ENCODE measurements at regions not wholly inside any gene's neighbourhood (a gene's known extent, or its start where the extent isn't known, plus 50 kb on each side); places are given as distances from the start of the nearest gene placed in this dataset.

DNA sequence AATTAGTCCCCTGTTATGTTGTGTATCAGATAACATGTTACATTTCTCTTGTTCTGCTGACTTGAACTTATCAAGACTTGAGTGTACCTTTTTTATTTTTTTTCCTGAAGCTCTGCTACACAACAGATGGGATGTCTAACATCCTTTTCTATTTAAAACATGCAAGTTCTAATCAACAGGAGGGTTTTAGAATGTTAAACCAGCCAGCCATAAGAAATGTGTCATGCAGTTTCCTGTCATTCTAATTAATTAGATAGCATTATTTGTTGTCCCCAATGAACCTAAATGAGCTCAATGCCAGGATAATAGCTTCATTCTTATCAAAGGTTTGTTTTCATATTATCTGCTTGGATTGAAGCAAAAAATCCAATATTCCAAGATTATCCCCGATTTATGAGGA lies 958.2 kb downstream of the PCDH7 start:
- Histone ChIP-seq H3K4me1 (replicated peaks in 1 of 2) (no peaks in the 10 kb centered on the region), H3K9me3 (replicated peaks in 1 of 3) (no peaks in the 10 kb centered on the region), H3K4me3 (no peak overlapping the region), H3K36me3 (replicated peaks in 1 of 2) (no peaks in the 10 kb centered on the region), H3K27ac (no peak overlapping the region), H3K27me3 (no peaks in the 10 kb centered on the region)
- DNase-seq, result no peak
- intact Hi-C loops (cut with DNase I), result no loop called here
- TF ChIP-seq POLR2A (IDR thresholded peaks at IDR 0.05) (no peak), CTCF (IDR thresholded peaks at IDR 0.05) (no peak)
- WGBS, 4 donors, result 48 to 64% (median 56%) methylated on average over 1 of the region's 1 CpG

- 60 to 80% (median 71%) methylated on average over 3 of the region's 3 CpGs for WGBS, 4 donors
- Histone ChIP-seq H3K4me1 (replicated peaks in 1 of 2) (no peaks in the 10 kb centered on the region), H3K4me3 (no peak overlapping the region), H3K27me3 (no peaks in the 10 kb centered on the region), H3K9me3 (replicated peaks in 1 of 3) (no peaks in the 10 kb centered on the region), H3K36me3 (replicated peaks in 1 of 2) (no peaks in the 10 kb centered on the region), H3K27ac (no peak overlapping the region)
- intact Hi-C loops (cut with DNase I), result no loop called here
- TF ChIP-seq CTCF (IDR thresholded peaks at IDR 0.05), result no peak
- no peak for DNase-seq
Observed at GRCh38 chr4:31682796-31683195, 962.6 kb downstream of the PCDH7 start.

GRCh38 chr4:31687717-31688342 lies 967.7 kb downstream of the PCDH7 start:
- H3K27me3 ChIP-seq, result no peaks in the 10 kb centered on the region
- no peak for DNase-seq
- intact Hi-C loops (cut with DNase I), result no loop called here
- no peak overlapping the region for H3K27ac ChIP-seq
- no peaks in the 10 kb centered on the region for H3K36me3 ChIP-seq (replicated peaks in 1 of 2)
- 61 to 71% (median 67%) methylated on average over 3 of the region's 3 CpGs for WGBS, 4 donors
- no peaks in the 10 kb centered on the region for H3K4me1 ChIP-seq (replicated peaks in 1 of 2)
- H3K9me3 ChIP-seq (replicated peaks in 1 of 3), result no peaks in the 10 kb centered on the region
- TF ChIP-seq POLR2A (IDR thresholded peaks at IDR 0.05), result no peak
- H3K4me3 ChIP-seq, result no peak overlapping the region

GRCh38 chr4:31692399-31692940 lies 972.3 kb downstream of the PCDH7 start:
- intact Hi-C loops (cut with DNase I), result no loop called here
- Histone ChIP-seq H3K4me1 (replicated peaks in 1 of 2) (no peaks in the 10 kb centered on the region), H3K4me3 (no peak overlapping the region), H3K27ac (no peak overlapping the region), H3K9me3 (replicated peaks in 1 of 3) (no peaks in the 10 kb centered on the region), H3K27me3 (no peaks in the 10 kb centered on the region), H3K36me3 (replicated peaks in 1 of 2) (no peaks in the 10 kb centered on the region)
- WGBS, 4 donors, result 29 to 45% (median 40%) methylated on average over 4 of the region's 4 CpGs
- DNase-seq, result peak in 5 of 7 donors; percentile 8 to 53 (median 31)
- TF ChIP-seq POLR2A (IDR thresholded peaks at IDR 0.05) (no peak), CTCF (IDR thresholded peaks at IDR 0.05) (peak in 5 of 6 experiments; percentile 12 to 46 (median 38))

DNA sequence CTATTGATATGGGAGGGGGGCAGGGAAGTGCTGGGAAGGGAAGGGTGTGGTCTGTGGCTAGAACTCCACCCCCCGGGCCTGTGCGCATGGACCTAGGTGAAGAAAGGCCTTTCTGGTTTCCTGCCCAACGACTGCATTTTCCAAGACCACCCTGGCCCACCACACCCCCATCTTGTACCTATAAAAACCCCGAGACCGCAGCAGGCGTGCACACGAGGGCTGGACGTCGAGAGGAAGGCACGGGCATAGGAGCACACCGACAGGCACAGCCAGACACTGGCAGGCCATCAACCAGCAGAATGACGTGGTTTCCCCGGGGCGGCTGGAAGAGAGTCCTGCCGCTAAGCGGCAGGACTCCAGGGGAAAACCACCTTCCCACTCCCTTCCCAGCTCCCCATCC lies 981.1 kb downstream of the PCDH7 start:
- Histone ChIP-seq H3K4me3 (no peak overlapping the region), H3K9me3 (replicated peaks in 1 of 3) (no peaks in the 10 kb centered on the region), H3K4me1 (replicated peaks in 1 of 2) (no peaks in the 10 kb centered on the region), H3K27me3 (no peaks in the 10 kb centered on the region), H3K27ac (no peak overlapping the region), H3K36me3 (replicated peaks in 1 of 2) (no peaks in the 10 kb centered on the region)
- intact Hi-C loops (cut with DNase I), result no loop called here
- WGBS, 4 donors, result 86 to 95% (median 92%) methylated on average over 15 to 16 of the region's 16 CpGs
- TF ChIP-seq POLR2A (IDR thresholded peaks at IDR 0.05) (no peak), CTCF (IDR thresholded peaks at IDR 0.05) (no peak)
- DNase-seq, result no peak

Measured in adrenal gland (tissue), 9 donors.